ENCODE measurements at regions not wholly inside any gene's neighbourhood (a gene's known extent, or its start where the extent isn't known, plus 50 kb on each side); places are given as distances from the start of the nearest gene placed in this dataset.

DNA sequence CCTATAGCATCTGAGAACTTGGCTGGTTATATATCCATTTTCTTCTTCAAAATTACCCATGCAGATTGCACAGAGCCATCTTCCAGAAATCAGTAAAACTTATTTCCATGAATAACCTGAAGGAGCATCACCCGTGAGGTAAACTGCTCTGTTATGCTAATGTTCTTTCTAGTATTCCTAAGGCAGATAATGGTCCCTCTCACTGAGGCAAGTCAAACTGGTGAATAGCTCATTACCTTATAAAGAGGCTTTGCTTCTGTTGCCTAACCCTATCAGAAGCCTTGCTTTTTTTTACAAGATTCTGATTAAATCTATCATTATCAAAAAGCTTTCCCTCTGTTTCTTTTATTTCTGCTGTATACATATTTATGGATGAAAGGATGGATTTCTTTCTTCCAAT, 307.6 kb upstream of the FLRT2 start:
- DNase-seq = no peak

DNA sequence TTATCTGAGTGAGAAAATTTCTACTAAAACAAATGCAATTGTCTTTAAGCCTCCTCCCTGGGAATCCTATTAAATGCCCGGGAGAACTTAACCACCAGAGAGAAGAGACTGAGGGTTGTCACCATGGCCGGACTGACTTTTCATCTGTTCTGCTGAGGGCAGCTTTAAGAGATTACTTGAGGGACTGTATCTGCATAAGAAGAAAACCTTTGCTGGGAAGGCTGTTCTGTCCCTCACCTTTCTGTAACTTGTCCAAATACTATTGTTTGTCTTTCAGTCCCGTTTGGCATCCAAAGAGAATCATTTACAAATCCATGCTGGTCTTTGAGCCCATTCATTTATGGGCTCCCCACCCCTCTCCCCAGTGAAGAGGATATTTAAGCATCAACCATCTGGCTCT, 306.3 kb upstream of the FLRT2 start:
- DNase-seq = no peak

DNA sequence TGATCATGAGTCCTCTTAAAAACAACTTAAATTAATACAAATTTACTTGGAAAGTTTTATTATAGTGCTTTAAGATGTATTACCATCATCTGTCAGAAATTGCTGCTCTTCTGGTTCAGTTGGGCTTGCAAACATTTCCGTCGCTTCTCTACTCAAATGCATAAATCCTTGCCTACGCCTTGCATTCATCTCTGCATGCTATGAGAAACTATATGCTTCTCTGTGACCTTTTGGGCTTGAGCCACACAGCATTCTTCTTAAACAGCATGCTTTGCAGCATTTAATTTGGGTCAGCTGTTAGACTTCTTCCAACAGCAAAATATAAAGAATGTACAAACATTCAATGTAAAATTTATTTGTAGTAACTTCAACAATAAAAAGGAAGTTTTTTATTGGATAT, 305.7 kb upstream of the FLRT2 start:
- DNase-seq = no peak

DNA sequence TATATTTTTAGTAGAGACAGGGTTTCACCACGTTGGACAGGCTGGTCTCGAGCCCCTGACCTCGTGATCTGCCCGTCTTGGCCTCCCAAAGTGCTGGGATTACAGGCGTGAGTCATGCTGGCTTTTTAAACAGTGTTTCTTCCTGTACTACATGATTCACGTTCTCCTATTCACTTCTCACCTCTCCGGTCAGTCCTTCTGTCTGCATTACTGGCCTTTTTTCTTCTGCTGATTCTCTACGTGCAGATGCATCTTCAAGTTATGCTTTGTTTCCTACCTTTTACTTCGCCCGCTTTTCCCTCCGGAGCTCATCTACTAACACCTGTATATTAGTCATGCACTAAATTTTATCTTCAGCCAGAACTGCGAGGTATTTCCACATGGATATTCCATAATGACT, 296.2 kb upstream of the FLRT2 start:
- DNase-seq = no peak

DNA sequence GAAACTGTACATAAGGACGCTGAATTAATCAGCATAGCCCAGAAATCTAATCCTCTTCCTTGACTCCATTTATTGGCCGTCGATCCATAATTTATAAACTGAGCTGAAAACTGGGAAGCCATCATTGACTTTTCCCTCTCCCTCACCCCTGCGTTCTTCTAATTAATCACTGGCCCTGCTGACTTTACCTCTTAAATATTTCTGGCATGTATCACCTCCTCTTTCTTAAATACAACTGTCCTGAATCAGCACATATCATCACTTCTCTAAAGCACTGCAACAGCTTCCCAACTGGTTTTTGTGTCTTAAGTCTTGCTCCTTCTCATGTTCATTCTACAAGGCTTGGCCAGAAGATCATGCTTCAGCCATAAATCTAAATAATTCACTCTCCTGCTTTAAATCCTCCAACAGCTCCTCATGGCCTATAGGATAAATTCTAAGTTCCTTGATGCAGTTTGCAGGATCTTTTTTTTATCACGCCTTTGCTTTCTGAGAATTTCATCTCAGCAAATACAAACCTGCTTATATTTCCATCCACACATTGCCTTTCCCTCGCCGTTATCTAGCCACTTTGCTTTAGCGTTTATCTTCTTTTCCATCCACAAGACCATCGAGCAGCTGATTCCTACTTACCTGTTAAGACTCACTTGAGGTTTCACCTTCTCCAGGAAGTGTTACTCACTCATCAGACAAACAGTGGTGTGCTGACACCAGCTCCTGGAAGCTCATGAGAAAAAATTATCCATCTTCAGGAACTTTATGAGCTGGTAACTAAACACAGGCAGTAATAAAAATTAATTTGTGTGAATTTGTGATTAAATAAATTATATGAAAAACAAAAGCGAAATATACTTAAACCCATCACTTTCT, 295.6 kb upstream of the FLRT2 start:
- DNase-seq = no peak

DNA sequence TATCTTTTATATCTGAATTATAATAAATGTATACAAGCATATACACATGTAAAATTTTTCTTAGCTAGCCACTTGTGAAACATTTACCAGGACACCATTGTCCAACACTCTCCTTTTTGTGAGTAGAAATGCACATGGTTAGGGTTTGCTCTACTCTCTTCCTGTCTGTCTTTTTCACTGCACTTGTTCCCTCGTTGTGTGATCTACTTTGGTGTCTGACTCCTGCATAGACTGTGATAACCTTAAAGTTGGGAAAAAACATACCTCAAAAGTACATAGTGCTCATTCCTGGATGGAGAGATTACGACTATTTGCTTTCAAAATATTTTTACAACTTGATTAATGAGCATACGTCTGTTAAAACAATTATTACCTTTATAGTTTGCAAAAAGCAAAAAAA, 294.1 kb upstream of the FLRT2 start:
- no peak for DNase-seq

DNA sequence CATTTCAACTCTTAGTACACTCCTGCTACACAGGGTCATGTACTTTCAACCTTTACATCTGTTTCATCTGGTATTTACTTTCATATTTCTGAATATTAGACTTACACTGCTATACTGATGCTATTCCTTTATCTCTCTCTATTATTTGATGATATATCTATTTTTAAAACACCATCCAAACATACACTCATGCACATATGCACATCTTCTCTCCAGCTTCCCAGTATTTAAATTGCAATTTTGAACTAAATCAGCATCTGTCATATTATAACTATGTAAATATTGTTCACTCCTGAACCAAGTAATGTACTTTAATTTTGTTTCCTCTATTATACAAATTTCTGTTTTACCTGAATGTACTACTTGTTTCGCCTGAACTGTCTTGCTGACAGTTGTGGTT, 293.6 kb upstream of the FLRT2 start:
- no peak for DNase-seq

DNA sequence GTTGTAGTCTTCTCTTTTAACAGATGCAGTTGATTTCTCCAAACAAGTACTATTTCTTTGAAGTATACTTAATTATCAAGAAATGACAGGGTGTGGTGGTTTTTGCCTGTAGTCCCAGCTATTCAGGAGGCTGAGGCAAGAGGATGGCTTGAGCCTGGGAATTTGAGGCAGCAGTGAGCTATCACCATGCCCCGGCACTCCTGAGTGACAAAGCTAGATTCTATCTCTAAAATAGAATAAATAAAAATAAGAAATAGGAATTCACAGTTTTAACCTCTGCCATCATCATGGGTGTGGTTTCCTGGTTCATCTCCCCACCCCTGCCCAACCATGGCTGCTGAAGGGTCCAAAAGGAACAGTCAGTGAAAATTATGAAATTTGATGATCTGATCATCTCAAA, 290.2 kb upstream of the FLRT2 start:
- no peak for DNase-seq

DNA sequence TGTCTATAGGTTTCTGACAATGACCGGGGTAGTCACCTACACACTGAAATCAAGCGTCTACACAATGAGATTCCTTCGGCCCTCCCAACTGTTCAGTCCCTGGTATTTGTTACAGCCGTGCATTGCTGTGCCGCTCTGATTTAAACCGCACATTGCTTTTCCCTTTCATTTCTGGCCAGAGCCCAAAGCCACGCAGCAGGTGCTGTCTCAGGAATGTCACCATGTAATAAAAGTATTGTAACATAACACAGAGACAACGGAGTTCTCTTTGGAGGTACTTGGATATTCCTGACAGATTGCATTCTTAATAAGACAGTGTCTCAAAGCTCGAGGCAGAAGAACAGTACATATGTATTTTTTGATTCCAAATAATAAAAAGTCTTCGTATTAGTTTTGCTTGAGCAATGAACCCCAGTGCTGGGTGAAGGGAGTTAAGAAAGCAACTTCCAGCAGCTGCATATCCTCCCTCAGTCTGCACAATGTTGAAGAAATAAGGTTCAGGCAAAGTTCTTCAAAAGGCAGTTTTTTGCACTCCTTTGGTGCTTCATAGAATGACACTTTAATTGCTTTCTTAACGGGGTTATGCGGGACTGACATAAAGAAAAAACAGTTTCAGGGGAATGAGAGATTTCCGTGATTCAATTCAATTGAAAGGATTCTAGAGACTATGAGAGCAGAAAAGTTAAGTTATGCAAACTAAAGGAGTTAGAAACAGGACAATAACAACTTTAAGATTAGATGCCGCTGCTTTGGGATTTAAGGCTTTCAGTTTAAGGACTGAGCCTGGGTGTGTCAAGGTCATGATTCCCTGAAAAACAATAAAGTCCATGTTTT, 288.7 kb upstream of the FLRT2 start:
- no peak for DNase-seq

DNA sequence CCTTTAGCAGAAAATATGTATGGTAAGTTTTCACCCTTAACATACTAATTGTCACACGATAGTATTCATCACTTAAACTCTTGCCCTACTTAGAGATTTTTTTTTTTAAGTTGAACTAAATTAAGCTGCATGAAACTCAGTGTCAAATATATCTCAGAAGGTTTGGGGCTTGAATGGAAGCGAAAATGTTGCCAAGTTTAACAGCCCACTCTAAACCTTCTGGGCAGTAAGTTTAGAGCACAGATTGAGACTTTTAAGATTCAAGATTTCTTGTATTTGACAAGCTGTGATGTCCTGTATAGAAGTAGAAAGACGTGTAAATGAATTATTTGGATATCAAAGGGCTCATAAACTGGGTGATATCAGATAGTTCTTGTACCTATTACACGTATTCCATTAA, 287.3 kb upstream of the FLRT2 start:
- DNase-seq = no peak

DNA sequence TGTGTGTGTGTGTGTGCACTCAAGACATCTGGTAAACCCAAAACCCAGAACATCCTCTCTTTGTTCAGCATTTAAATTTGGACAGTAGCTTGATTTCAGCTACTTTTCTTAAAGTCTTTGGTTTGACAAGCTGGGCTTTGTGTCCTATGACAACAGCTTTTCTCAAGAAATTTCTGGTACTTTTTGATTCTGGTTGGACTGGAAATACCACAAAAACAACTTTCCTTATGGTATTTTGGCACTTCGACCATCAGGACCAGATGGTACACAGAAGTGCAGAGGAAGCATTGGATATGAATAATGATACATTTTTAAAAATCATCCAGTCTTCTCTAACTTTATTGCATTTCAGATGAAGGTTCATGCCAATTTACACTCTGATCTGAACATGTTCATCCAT, 286.6 kb upstream of the FLRT2 start:
- no peak for DNase-seq

DNA sequence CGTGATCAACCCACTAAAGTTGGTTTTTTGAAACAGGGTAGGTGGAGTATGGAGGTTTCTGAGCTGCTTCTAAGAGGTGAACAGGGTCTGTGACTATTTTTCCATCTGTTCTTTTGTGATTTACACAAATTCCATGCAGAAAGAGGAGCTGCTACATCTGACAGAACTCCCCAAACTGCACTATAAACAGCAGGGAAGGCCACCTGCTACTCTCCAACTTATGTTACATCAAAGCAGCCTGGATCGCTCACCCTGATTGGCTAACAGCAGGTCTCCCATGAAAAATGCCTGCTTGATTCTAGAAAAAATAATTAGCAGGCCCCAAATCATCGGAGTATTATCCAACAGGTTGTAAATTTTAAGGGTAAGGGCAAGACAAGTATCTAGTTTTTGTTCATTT, 282.9 kb upstream of the FLRT2 start:
- peak in 4 of 56 donors; percentile 1 to 10 (median 3) for DNase-seq

DNA sequence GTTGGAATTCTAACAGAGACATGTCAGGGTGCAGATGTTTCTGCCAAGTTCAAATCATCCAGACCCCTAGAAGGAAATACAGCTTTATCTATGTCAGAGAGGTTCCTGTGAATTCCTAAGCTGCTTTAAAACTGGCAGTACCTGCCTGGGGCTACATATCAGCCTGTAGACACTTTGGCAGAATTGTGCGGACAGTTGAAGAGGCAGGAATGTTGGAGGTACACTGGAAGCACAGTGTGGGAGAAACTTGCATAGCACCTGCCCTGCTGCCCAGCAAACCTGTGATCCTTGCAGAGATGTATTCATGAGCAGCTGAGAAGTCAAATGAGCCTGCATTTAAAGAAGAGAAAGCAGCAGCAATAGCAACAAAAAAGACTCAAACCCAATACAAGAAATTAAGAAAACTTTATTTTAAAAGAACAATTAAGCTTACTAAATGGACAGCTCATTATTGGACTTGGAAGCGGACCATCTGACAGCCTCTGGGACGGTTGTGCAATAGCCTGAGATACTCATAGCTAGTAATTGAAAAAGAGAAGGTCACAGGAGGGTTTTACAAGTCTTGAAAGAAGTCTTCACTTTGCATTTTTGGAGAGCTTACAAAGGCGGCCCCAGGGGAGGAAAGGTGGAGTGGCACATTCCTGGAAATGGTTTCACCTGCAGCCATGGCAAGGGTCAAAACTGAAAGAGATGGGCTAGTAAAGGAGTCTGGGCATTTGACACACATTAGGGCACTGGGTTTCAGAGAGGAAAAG, 280.9 kb upstream of the FLRT2 start:
- no peak for DNase-seq

DNA sequence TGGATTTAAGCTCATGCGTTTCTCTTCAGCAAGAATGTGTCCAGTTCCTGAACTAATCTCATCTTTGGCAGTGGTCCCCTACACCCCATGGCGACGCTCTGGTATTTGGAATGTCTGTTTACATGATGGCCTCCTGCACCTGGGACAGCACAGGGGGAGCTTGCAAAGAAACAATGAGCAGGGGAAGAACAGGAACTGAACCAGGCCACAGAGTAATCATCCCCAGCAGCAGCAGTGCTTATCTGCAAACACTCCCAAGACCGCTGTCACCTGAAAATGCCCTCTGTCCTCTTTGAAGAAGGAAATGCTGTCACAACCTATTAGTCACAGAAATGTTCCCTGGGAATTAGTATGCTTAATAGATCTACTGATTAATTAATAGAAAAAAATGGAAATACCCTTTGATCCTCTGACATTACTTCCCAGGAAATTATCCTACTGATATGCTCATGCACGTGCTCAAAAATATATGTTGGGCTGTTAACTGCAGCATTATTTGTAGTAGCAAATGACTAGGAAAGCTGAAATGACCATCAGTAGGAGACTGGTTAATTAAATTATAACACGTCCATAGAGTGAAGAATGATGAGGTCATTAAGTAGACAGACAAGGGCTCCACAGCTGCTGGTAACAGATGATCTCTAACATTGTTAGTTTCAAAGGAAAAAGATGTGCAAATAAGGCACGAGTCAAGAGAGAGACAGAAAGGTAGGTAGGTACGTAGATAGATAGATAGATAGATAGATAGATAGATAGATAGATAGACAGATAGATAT, 279.3 kb upstream of the FLRT2 start:
- DNase-seq = no peak

DNA sequence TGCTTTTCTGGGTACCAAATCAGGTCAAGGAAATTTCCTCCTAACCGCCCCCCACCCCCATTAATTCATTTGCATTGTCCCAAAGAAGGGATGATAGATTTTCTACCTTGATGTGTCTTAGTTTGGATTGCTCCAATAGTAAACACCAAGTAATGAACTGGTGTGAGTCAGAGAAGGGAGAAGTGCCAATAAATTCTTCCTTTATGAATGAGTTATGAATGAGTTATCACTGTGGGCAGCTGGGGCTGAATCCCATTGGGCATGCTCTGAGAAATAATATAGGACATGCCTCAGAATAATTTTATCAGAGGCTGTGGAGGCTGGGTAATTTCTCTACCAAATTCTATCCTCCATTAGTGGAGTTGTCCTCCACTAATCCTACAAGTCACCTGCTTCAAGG, 277.9 kb upstream of the FLRT2 start:
- DNase-seq = no peak

DNA sequence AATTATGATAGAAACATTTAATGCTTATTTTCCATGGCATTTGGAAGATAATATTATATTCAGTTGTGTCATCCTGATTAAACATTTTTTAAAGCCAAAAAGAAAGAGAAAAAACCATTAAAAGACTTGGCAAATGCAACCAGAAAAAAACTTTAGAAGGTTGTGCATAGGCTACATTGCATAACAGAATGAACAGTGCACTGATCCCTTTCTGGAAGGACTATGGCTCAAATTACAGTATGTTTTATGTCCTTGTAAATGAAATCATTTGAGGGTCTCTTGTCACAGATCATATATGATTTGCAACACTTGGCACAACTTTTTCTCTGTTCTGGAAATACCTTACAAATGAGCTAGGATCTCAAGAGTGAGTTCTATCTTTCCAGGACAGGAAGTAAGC, 275.2 kb upstream of the FLRT2 start:
- DNase-seq = no peak

DNA sequence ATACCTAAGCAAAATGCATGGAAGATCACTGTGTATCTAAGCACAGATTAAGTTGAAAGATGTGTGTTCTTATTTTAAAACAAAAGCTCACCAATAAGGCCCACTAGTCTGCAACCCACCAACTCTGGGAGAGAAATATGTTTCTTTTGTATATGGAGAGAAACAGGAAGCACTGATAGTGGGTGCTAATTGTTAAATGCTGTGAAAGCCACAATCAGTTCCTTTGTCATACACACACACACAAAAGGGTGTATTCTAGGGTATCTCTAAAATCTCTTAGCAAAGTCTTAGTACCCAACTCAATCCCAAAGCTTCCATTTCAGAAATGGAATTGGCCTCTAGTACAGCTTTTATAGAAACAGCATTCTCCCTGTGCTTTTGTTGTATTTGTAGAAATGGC, 272.7 kb upstream of the FLRT2 start:
- DNase-seq = no peak

DNA sequence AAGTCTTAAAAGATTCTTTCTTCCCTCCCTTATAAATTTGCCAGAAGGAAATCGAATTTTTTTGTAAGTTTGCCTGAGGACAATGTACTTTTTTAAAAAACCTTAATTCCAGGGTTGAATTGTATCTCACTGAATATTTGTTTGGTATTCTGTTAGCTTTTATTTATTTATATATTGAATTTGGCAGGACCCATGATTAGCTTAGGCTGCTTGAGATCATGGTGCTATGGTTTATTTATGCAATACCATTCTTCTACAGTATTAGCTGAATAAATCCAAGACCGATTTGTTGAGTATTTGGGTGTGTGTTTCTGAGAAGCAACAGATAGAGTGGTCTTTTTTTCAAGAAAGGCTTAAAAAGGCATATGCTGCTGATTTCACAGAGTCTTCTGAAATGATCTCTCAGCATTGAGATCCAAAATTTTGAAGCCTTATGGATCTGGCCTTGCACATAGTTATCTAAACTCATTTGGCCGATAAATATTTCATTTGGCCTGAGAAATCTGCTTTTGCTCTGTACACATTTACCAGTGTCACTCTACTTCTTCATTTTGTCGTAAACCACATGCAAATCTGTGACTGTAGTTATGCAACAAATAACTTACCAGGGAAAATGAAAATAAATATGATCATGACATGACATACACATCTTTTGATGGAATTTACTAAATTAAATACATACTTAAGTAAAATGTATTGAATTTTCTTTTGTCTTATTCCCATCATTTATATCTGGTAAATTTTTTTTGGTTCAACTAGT, 265.8 kb upstream of the FLRT2 start:
- DNase-seq = no peak

DNA sequence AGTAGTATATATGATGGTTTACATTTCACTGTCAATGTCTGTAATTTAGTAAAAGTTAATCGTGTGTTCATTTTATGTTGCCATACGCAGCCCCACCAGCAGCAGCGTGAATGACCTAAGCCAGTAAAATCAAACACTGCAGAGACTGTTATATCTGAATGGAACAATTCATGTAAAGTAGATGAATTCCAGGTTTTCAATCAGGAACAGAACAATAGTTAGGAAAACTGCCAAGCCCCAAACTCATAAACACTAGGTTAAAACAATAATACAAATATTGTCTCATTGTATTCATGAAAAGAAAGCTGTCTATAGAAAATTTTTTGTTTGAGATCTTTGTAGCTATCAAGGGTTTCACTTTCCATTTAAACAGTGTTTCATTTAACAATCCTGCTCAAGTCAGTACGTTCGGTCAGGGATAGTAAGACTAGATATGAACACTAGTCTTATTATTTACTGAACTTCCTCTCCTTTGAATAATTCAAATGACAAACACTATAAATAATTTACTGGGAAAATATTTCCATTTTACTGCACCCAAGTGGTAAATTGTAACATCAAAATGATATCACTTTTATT, 256.8 kb upstream of the FLRT2 start:
- DNase-seq = peak in 2 of 56 donors; percentile 2

DNA sequence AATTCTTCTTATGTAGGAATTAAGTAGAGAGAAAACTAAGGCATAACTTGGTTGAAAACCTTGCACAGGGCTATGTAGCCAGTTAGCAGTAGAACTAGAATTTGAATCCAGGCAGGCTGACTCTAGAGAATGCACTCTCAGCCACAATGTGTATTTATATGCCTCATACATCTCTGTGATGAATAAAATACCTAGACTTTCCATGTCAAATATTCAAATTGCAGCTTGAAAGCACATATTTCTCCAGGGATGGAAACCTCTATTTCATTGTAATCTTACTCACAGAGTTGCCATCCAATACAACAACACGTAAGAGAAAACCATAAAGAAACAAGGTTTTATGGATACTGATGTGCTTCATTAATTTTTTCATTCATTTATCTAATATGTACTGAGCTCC, 256.0 kb upstream of the FLRT2 start:
- DNase-seq = no peak

Measured in amygdala (tissue), 56 donors.